ENCODE measurements at regions not wholly inside any gene's neighbourhood (a gene's known extent, or its start where the extent isn't known, plus 50 kb on each side); places are given as distances from the start of the nearest gene placed in this dataset.

- H3K9me2 ChIP-seq (ENCODE audit: low read depth, low read length) = no peaks in the 10 kb centered on the region
Measured at GRCh38 chr6:95292011-95292410, 285.3 kb upstream of the MANEA start.

GRCh38 chr6:95293257-95293656, 284.1 kb upstream of the MANEA start:
- no peaks in the 10 kb centered on the region for H3F3A ChIP-seq (ENCODE audit: insufficient read depth, low read length)
- H3K27me3 ChIP-seq (ENCODE audit: insufficient read depth, low read length) = no peaks in the 10 kb centered on the region
- H2AFZ ChIP-seq (ENCODE audit: low read length) = no peak overlapping the region
- no peak overlapping the region for H3K4me2 ChIP-seq (ENCODE audit: low read length)
- H3K4me3 ChIP-seq (ENCODE audit: low read depth, low read length, poor library complexity, severe bottlenecking) = no peak overlapping the region
- H3K9me2 ChIP-seq (ENCODE audit: low read depth, low read length) = no peaks in the 10 kb centered on the region
- H3K9me3 ChIP-seq (ENCODE audit: low read length) = no peaks in the 10 kb centered on the region
- no peaks in the 10 kb centered on the region for H3K79me2 ChIP-seq (ENCODE audit: insufficient read depth, low read length)
- H4K20me1 ChIP-seq (ENCODE audit: insufficient read depth, low read length) = no peaks in the 10 kb centered on the region
- H3K27ac ChIP-seq (ENCODE audit: low read depth, low read length, poor library complexity, severe bottlenecking) = no peak overlapping the region
- H3K36me3 ChIP-seq (ENCODE audit: insufficient read depth, low read length) = no peaks in the 10 kb centered on the region
- no peak overlapping the region for H3K9ac ChIP-seq (ENCODE audit: low read length)
- TF ChIP-seq EZH2 (IDR thresholded peaks at IDR 0.05; ENCODE audit: borderline replicate concordance, low read length) = no peak
- TF ChIP-seq, protein P1, sequence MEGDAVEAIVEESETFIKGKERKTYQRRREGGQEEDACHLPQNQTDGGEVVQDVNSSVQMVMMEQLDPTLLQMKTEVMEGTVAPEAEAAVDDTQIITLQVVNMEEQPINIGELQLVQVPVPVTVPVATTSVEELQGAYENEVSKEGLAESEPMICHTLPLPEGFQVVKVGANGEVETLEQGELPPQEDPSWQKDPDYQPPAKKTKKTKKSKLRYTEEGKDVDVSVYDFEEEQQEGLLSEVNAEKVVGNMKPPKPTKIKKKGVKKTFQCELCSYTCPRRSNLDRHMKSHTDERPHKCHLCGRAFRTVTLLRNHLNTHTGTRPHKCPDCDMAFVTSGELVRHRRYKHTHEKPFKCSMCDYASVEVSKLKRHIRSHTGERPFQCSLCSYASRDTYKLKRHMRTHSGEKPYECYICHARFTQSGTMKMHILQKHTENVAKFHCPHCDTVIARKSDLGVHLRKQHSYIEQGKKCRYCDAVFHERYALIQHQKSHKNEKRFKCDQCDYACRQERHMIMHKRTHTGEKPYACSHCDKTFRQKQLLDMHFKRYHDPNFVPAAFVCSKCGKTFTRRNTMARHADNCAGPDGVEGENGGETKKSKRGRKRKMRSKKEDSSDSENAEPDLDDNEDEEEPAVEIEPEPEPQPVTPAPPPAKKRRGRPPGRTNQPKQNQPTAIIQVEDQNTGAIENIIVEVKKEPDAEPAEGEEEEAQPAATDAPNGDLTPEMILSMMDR (IDR thresholded peaks at IDR 0.05; ENCODE audit: low read length) = no peak
- H3K4me1 ChIP-seq (ENCODE audit: insufficient read depth, low read length, severe bottlenecking) = no peaks in the 10 kb centered on the region

More at GRCh38 chr6:95292011-95292410, 285.3 kb upstream of the MANEA start:
- no peaks in the 10 kb centered on the region for H3F3A ChIP-seq (ENCODE audit: insufficient read depth, low read length)
- no peaks in the 10 kb centered on the region for H3K27me3 ChIP-seq (ENCODE audit: insufficient read depth, low read length)
- H3K79me2 ChIP-seq (ENCODE audit: insufficient read depth, low read length) = no peaks in the 10 kb centered on the region
- TF ChIP-seq, protein P1 (IDR thresholded peaks at IDR 0.05; ENCODE audit: low read length) = no peak
- TF ChIP-seq EZH2 (IDR thresholded peaks at IDR 0.05; ENCODE audit: borderline replicate concordance, low read length) = no peak
- no peak overlapping the region for H3K9ac ChIP-seq (ENCODE audit: low read length)
- H3K4me3 ChIP-seq (ENCODE audit: low read depth, low read length, poor library complexity, severe bottlenecking) = no peak overlapping the region
- H3K4me1 ChIP-seq (ENCODE audit: insufficient read depth, low read length, severe bottlenecking) = no peaks in the 10 kb centered on the region
- no peaks in the 10 kb centered on the region for H3K9me3 ChIP-seq (ENCODE audit: low read length)
- H3K27ac ChIP-seq (ENCODE audit: low read depth, low read length, poor library complexity, severe bottlenecking) = no peak overlapping the region
- no peaks in the 10 kb centered on the region for H3K36me3 ChIP-seq (ENCODE audit: insufficient read depth, low read length)
- H4K20me1 ChIP-seq (ENCODE audit: insufficient read depth, low read length) = no peaks in the 10 kb centered on the region
- H2AFZ ChIP-seq (ENCODE audit: low read length) = no peak overlapping the region
- no peak overlapping the region for H3K4me2 ChIP-seq (ENCODE audit: low read length)

GRCh38 chr6:95294043-95294442, 283.3 kb upstream of the MANEA start:
- no peaks in the 10 kb centered on the region for H3K9me2 ChIP-seq (ENCODE audit: low read depth, low read length)
- H2AFZ ChIP-seq (ENCODE audit: low read length) = no peak overlapping the region
- no peaks in the 10 kb centered on the region for H3K36me3 ChIP-seq (ENCODE audit: insufficient read depth, low read length)
- H3K4me1 ChIP-seq (ENCODE audit: insufficient read depth, low read length, severe bottlenecking) = no peaks in the 10 kb centered on the region
- H3K9ac ChIP-seq (ENCODE audit: low read length) = no peak overlapping the region
- TF ChIP-seq, protein P1 (IDR thresholded peaks at IDR 0.05; ENCODE audit: low read length) = no peak
- no peak for TF ChIP-seq EZH2 (IDR thresholded peaks at IDR 0.05; ENCODE audit: borderline replicate concordance, low read length)
- no peak overlapping the region for H3K4me2 ChIP-seq (ENCODE audit: low read length)
- no peaks in the 10 kb centered on the region for H3K9me3 ChIP-seq (ENCODE audit: low read length)
- no peaks in the 10 kb centered on the region for H4K20me1 ChIP-seq (ENCODE audit: insufficient read depth, low read length)
- H3K4me3 ChIP-seq (ENCODE audit: low read depth, low read length, poor library complexity, severe bottlenecking) = no peak overlapping the region
- H3K27ac ChIP-seq (ENCODE audit: low read depth, low read length, poor library complexity, severe bottlenecking) = no peak overlapping the region
- no peaks in the 10 kb centered on the region for H3F3A ChIP-seq (ENCODE audit: insufficient read depth, low read length)
- no peaks in the 10 kb centered on the region for H3K79me2 ChIP-seq (ENCODE audit: insufficient read depth, low read length)
- H3K27me3 ChIP-seq (ENCODE audit: insufficient read depth, low read length) = no peaks in the 10 kb centered on the region
